ENCODE measurements at regions not wholly inside any gene's neighbourhood (a gene's known extent, or its start where the extent isn't known, plus 50 kb on each side); places are given as distances from the start of the nearest gene placed in this dataset.
"Not testable (repeated sequence)": the region's sequence is repeated elsewhere in the genome, so short reads cannot be mapped to it uniquely, and the experiment has no call there.

DNA sequence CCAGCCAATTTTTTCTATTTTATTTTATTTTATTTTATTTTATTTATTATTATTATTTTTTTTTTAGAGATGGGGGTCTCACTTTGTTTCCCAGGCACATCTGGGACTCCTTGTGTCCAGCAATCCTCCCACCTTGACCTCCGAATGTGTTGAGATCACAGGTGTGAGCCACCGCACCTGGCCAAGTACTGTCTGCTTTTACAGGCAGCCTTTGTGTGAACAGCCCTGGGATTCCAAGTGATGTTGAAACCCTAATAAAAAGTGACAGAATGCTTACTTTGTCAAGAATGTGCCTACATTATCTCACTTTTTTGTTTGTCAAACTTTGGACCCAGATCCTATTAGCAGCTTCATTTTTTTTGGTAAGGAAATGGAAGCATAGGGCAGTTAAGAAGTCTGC is 220.1 kb upstream of the EDNRB start:
- DNase-seq (ENCODE audit: low spot score): no peak

DNA sequence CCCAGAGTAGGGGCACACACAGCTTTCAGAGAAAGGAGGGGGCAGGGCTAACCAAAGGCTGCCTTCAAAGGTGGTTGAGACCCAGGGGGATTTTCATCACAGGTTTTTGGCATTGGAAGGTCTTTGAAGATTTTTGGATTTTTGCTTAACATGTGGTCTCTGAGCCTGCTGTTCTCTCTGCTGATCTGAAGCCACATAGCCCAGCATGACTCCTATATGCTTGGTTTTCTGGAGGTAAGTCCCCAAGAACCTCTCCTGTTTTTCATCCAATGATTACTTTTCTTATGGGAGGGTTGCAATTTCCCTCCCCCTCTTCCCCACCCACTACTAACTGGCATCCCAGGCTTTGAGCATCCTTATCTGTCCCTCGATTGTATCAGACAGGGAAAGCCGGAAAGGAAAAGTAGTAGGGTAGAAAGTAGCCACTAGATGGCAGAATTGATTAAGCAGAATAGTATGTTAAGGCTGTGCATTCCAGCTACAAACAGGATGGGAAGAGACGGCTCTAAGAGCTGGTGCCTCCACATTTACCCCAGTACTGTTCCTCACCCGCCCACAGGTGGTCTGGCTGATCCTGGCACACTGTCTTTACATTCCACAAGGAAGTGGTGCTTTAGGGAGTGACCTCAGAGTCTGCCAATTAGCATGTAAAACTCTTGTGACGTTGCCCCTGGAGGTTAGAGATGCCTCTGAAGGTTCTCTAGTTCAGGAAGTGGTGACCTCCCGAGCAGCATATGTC is 218.9 kb upstream of the EDNRB start:
- peak; percentile 60 for DNase-seq (ENCODE audit: low spot score)

DNA sequence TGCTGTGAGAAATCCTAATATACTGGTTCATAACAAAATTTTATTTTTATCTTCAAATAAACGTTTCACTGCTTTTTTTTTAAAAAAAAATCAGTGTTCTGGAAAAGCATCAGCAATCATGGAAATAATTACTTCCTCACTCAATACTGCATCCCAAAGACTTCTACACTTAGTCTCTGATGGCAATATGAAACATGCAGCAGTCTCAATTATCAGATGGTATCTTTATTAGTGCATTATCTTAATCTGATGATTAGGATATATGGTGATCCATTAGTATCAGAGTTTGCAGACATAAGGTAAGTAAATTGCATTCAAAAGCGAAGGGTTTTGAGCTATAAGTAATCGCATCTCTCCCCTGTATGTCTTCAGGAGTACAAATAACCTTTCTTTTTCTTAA is 218.3 kb upstream of the EDNRB start:
- no peak for DNase-seq (ENCODE audit: low spot score)

DNA sequence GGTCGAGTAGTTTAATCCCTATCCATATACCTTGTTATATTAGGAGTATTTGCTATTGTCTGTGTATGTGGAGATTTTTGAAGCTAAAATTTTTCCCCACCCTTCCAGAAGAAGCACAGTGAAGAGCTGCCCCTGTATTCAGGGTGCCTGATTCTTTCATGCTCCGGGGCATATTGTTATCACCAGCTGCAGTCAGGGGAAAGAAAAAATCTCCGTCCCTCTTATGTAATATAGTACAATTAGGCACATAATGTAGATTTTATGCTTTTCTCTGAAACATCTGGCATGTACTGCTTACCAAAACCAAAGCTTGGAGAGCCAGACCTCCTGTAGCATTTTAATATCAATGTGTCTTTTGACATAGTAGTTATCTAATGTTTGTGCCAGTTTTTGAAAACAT is 214.9 kb upstream of the EDNRB start:
- no peak for DNase-seq (ENCODE audit: low spot score)

DNA sequence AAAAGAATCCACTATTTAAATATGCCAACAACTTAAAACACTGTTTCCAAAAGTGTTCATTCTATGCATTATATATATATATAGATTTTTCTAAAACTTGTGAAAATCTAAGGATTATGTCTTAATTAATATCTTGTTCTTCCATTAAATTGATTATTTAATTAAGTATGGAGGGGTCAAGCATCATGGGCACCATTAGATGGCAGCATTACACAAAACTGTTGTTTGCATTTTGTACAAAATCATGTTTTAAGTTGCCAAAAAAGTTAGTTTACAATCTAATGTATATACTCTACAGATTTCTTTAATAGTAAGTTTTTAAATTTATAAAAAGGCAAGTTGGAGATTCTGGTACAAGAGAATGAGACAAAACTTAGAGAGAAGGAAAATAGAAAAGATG is 213.2 kb upstream of the EDNRB start:
- DNase-seq (ENCODE audit: low spot score): no peak

DNA sequence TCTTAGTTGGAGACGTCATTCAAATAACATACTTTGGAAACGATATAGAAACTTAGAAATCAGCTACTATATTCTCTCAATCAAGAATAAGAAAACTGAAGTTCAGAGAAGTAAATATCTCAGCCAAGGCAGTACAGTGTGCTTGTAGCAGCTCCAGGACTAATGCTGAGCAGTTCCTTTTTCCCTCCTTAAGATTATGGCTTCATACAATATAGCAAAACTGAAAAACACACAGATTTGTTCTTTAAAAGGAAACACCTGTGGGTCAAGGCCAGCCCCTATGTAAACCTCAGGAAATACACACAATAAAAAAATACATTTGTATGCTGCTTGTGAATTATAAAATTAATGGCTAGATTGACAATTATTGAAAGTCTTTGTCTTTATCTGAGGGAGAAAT is 212.7 kb upstream of the EDNRB start:
- no peak for DNase-seq (ENCODE audit: low spot score)

DNA sequence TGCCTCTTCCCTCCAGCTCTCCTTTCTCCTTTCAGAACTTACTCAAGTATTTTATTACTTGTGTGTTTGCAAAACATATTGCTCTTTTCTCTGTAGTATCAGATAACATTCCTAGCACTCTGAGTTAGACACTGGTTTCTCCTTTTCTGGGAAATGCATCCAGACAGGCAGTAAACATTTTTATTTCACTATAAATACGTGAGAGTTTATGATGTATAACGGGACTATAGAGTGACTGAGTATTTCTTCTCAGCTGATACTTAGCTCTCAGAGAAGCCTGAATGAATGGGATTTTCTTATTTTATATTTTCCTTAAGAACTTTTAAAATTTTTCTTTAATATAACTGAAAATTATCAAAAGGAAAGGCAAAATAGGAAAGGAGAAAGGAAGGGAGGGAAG is 211.2 kb upstream of the EDNRB start:
- no peak for DNase-seq (ENCODE audit: low spot score)

DNA sequence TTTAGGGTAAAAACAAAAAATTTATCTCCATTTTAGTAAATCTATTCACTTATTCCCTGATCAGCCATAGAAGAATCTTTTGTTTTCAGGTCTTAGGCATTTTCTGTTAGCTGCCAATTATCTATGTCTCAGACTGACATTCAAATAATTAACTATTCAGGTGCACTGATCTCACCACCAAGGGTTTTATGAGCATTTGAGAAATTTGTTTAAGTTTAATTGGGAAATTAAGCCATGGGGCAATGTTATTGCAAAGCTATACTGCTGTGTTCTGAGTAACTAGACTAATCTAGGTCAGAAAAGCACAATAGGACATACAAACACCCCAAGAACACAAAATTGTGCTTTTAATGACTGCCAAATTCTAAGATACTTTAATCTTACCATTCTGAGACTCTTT is 210.7 kb upstream of the EDNRB start:
- DNase-seq (ENCODE audit: low spot score): no peak

DNA sequence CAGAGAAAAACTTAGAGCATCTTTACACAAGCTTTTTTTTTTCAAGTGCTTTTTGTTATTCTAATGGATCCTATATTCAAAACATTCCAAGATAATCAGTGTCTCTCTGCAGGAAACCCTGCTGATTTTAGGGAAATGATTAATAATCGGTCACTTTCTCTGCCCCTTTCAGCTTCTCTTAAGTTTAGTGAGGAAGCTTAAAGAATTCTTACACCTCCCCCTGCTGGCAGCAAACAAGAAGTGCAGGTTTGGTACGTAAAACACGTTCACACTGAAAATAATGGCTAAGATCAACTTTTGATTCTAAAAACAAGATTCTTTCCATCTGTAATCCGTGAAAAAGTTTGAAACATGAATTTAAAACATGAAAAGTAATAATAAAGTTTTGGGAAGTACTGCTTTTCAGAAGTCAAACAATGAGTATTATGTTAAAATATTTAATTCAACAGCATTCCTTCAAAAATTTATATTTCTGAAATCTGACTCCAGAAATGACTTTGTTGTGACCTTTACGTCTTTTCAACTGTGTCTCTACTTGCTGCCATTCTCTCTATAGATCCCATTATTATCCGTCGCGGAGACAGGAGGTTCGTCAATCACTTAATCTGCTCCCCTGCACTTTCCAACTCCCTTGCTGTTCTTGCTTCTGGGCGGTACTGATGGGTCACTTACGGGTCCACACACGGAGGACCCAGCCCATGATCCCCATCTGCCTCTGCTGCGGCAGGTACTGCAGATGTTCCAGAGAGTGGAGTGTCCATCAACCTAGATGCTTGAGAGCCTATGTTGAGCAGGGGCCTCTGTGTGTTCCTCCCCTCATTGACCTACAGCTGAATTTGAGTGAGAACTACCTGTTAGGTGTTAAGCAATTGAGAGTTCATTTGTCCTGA is 203.1 kb upstream of the EDNRB start:
- no peak for DNase-seq (ENCODE audit: low spot score)

DNA sequence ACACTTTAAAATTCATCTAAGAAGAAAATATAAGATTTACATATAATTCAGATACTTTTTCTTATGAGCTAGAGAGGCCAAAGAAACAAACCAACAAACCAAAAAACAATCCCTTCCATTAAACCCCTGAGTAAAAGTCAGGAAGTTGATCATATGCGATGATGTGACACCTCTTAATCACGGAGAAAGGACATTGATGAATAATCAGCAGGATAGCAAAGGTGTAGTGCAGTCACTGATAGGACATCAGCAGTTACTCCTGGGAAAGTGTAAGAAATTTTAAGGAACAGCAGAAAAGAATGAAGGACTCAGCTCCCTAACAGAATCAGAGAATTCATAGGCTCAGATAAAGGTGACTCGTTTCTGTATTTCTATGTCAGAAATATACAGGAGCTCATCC is 202.4 kb upstream of the EDNRB start:
- no peak for DNase-seq (ENCODE audit: low spot score)

DNA sequence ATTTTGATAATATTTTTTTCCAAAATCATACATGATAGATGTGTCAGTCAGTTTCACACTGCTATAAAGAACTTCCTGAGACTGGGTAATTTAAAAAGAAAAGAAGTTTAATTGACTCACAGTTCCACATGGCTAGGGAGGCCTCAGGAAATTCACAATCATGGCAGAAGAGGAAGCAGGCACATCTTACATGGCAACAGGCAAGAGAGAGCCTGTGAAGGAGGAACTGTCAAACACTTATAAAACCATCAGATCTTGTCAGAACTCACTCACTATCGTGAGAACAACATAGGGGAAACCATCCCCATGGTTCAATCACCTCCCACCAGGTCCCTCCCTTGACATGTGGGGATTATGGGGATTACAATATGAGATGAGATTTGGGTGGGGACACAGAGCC is 201.5 kb upstream of the EDNRB start:
- not testable (repeated sequence) for DNase-seq (ENCODE audit: low spot score)

DNA sequence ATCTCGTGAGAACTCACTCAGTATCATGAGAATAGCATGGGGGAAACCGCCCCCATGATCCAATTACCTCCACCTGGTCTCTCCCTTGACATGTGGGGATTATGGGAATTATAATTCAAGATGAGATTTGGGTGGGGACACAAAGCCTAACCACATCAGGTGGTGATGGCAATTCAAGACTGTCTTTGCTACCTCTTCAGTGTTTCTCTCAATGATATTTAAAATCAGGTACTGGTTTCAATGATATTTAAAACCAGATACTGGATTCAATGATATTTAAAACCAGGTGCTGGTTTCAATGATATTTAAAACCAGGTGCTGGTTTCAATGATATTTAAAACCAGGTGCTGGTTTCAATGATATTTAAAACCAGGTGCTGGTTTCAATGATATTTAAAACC is 198.4 kb upstream of the EDNRB start:
- not testable (repeated sequence) for DNase-seq (ENCODE audit: low spot score)

DNA sequence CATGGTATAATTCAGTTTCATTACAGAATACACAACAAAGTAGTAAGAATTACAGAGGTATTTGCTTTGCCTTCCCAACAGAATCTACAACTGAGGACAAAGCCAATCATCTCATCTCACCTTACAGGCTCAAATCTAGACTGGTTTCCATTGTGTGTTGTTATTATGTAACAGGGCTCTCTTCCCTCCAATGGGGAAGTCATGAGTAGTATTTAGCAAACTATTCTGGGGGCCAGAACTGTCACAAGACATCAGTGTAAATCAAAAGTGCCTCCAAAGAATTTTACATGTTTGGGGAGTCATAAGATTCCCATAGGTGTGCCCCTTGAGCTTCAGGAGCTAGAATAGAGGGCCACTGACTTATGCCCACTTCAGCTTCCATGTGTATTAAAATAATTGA is 187.0 kb upstream of the EDNRB start:
- DNase-seq (ENCODE audit: low spot score): no peak

DNA sequence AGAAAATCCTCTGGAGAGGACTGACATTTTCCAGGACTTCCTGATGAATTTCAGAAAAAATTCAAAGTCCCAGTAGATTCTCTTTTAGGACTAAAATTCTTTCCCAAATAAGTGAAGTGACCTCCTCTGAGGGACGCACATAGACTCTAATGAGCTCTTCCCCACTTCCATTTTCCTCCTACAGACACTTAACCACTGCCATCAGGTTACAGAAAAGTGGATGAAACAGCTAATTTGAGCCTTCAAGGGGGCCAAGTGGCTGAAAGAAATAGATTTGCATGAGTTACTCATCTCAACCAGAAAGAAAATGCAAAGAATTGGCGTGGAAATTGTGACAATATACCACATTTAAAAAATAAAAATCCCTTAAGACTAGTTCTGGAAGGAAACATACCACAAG is 185.3 kb upstream of the EDNRB start:
- DNase-seq (ENCODE audit: low spot score): no peak

DNA sequence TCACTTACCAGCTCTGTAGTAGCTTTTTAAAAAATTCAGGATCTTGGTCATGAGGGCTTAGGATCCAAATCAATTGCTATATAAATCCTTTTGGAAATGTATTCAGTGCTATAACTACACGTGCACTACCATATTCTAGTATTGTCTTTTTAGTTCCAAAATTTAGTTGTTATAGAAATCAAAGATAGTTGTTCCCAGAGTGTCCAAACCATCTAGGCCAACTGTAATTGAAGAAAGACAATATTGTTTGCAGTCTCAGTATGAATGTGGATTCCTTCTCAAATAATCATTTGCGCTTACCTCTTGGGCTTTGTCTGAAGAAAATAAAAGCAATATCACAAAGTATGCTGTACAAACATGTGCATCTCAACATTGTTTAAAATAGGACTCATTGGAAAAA is 184.1 kb upstream of the EDNRB start:
- DNase-seq (ENCODE audit: low spot score): no peak

DNA sequence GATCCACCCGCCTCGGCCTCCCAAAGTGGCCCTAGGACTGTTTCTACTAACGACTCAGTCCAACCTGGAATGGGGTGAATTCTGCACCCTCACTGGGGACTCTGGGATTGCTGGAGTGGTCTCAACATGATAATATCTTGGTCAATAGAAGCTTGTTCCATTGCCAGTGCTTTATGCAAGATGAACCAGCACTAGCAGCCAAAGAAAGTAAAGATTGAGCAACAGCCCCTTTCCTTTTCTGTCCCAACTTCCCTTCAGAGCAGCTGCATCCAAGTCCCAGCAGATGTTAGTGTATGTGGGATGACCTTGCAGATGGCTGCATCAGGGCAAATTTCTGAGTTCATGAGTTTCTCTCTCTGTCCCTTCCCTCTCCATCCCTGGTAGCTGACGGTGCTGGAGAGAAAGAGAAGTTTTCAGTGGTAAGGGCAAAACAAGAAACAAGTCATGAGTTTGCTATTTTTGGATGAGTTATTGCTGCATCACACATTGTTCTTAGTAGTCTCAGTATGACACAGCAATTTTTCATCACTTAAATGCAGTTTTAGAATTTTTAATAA is 183.6 kb upstream of the EDNRB start:
- DNase-seq (ENCODE audit: low spot score): no peak

DNA sequence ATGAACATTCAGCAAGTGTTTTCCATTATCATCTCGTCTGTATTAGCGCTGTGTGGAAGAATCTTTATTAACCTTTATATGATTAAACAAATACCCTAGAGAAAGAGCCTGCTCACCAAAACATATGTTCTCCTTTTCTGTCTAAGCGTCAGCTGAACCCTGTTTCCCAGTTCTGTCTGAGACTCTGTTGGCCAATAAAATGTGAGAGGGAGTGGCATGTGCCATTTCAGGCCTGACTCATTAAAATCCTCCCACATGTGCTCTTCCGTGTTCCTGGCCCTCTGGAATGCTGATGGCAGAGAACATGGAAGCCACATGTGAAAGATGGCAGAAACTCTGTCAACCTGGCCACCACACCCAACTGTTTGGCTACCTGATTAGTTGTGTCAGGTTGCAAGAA is 181.9 kb upstream of the EDNRB start:
- DNase-seq (ENCODE audit: low spot score): no peak

DNA sequence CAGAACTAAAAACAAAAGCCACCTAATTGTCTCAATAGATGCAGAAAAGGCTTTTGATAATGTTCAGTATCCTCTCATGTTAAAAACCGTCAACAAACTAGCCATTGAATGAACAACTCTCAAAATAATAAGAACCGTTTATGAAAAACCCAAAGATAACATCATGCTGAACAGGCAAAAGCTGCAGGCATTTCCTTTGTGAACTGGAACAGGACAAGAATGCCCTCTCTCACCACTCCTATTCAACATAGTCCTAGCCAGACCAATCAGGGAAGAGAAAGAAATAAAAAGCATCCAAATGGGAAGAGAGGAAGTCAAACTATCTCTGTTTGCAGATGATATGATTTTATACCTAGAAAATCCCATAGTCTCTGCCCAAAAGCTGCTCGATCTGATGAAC is 179.6 kb upstream of the EDNRB start:
- no peak for DNase-seq (ENCODE audit: low spot score)

DNA sequence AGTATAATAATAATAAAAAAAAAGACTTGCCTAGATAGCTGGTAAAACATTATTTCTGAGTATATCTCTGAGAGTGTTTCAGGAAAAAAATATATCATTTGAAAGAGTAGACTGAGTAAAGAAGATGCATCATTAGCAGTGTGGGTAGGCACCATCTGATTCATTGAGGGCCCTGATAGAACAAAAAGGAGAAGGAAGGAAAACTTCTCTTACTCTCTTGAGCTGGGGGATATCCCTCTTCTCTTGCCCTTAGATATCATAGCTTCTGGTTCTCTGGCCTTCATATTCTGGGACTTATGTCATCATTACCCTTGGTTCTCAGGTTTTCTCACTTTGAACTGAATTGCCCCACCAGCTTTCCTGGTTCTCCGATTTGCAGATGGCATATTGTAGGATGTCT is 177.6 kb upstream of the EDNRB start:
- DNase-seq (ENCODE audit: low spot score): no peak

DNA sequence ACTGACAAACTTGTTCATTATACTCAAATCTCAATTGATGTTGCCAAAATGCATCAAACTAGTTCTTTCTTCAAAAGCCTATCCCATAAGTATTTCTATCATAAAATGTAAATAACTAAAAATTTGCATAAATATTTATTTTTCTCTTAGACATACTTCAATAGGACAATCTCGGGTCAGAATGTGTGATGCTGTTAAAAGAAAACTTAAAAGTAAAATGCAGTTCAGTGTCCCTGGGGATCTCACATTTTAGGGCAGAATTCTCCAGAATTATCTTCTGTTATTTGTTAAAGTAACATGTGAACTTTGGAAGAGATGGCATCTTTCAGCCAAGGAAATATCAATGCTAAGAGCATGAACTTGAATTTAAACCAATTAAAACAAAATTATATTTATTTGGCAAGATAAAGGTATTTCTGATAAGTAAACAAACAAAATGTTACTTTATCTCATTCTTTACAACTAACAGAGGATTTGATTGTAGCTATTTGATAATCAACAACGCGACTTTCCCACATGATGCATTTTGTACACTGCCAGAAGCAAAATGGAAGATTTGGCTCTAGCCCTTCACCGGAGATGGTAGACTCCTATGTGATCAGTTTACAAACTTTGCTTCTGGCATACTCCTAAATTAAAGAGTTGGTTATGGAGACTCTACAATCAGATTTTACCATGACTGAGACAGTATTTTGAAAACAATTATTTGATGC is 169.5 kb upstream of the EDNRB start:
- DNase-seq (ENCODE audit: low spot score): no peak

DNA sequence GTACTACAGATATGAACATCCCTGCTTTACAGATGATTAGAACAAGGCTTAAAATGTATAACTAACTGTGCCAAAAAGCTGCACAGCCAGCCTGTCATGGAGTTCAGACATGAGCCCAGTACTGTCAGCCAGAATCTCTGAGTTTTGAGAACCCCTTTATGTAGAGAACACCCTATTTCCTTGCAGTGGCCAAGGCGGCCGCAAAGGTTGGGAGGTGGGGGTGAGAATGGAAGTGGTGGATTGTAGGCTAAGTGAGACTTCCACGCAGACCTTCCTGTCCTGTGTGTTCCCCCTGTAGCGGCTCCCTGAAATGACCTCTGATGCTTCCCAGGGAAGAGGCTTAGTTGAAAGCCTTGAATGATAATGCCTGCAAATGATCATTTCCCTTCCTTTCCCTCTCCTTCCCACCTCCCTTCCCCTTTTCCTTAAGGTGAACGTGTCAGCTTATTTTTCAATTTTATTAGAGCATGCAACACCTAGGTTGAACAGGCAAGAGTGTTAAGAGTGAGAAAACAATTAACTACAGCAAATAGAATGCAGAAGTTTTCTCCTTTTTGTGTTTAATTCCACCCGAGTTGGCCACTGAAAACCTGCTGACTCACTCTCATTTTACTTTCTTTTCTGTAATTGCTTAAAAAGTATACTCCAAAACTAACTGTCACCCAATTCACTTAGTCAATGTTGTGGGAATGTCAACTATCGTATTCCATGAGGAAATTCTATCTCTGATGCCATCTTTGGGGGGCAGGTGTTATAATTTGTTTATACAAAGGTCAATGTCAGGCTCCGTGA is 167.0 kb upstream of the EDNRB start:
- no peak for DNase-seq (ENCODE audit: low spot score)

DNA sequence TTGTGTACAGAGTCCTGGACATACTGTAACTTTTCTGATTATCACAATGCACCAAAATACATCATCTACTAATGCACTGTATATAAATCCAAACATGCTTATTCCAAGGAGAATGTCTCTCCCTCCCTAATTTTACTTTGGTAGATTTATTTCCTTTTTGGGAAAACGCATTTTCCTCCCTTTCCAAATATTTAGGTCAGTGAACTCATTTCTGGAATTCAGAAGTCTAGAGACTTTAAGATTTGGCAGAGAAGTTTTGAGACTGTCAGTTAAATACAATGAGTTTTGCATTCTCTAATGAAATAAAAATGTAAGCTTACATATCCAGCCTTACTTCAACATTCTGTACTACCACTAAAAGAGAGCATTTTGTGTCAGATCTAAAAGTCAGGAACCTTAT is 165.8 kb upstream of the EDNRB start:
- DNase-seq (ENCODE audit: low spot score): no peak

Measured in ecto neural progenitor cell (in vitro differentiated cells).